Left ventricle myocardium inferior (tissue), 1 donor: ENCODE measurements at regions not wholly inside any gene's neighbourhood (a gene's known extent, or its start where the extent isn't known, plus 50 kb on each side); places are given as distances from the start of the nearest gene placed in this dataset.

ENCODE experiments used
- DNase-seq: peaks from one replicate; pipeline ENCODE4 v3.0.0-alpha.2; 2020
- H3K27ac ChIP-seq: fragments of 200-600 bp; replicated peaks from 2 replicates; pipeline ENCODE4 v1.8.0; 2021
- H3K27me3 ChIP-seq: fragments of 200-600 bp; 2 replicates; pipeline ENCODE4 v1.8.0; 2021; ENCODE audit warnings: low read depth
- H3K36me3 ChIP-seq: fragments of 200-600 bp; 2 replicates; pipeline ENCODE4 v1.8.0; 2021
- H3K4me1 ChIP-seq: fragments of 200-600 bp; 2 replicates; pipeline ENCODE4 v1.8.0; 2021
- H3K4me3 ChIP-seq: fragments of 200-600 bp; 2 replicates; pipeline ENCODE4 v1.8.0; 2021; ENCODE audit warnings: mild to moderate bottlenecking, moderate library complexity
- H3K9me3 ChIP-seq: fragments of 200-600 bp; replicated peaks from 2 replicates; pipeline ENCODE4 v1.8.0; 2021
- intact Hi-C: fragments of 100-400 bp; cut with micrococcal nuclease; formaldehyde crosslinking; loops from one replicate; pipeline ENCODE4 v1.11.0; 2022
- TF ChIP-seq, protein P1 (sequence below): fragments of 200-600 bp; IDR thresholded peaks from 2 replicates; pipeline ENCODE4 v1.8.0; 2021; ENCODE audit warnings: antibody characterized with exemption, mild to moderate bottlenecking, borderline replicate concordance
- donor health status: DM: no; HTN: yes; CAD: no; lungs with severe emphysema.

DNA sequence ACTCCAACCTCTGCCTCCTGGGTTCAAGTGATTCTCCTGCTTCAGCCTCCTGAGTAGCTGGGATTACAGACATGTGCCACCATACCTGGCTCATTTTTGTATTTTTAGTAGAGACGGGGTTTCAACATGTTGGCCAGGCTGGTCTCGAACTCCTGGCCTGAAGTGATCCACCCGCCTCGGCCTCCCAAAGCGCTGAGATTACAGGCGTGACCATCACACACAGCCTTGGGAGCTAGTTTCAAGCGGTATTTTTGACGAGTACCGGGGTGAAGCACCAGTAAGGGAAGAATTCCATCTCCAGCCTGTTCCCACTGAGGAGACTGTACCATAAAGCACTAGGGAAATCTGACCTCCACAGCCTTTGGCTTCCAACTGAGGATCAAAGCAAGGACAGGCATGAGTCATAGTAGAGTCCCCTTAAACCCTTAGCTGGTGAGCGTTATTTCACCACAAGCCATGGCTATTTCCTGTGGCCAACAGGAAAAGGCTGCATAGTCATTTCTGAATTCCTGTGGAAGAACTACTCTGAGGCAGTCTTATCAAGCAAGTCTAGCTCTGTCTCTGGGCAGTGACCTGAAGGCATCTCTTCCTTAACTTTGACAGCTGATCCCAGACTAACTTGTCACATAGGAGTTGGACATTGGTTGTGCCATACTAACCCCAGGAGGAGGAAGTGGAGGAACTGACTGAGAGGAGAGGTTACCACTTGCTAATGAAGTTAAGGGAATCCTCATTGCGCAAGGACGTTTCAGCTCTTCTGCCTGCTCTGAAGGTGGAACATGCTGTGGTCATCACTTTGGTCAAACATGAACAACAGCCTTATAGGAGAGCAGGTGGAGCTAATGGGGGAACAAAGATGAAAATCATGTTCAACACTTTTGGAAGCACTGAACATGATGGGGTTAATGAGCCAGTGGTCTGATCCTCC, 85.8 kb upstream of the DMRT1 start:
- Histone ChIP-seq H3K36me3 (no peaks in the 10 kb centered on the region), H3K4me1 (peaks cover 43% of the 10 kb centered on the region), H3K27me3 (no peaks in the 10 kb centered on the region), H3K4me3 (no peak overlapping the region), H3K27ac (peak overlapping the region; percentile 8), H3K9me3 (no peaks in the 10 kb centered on the region)
- TF ChIP-seq, protein P1, sequence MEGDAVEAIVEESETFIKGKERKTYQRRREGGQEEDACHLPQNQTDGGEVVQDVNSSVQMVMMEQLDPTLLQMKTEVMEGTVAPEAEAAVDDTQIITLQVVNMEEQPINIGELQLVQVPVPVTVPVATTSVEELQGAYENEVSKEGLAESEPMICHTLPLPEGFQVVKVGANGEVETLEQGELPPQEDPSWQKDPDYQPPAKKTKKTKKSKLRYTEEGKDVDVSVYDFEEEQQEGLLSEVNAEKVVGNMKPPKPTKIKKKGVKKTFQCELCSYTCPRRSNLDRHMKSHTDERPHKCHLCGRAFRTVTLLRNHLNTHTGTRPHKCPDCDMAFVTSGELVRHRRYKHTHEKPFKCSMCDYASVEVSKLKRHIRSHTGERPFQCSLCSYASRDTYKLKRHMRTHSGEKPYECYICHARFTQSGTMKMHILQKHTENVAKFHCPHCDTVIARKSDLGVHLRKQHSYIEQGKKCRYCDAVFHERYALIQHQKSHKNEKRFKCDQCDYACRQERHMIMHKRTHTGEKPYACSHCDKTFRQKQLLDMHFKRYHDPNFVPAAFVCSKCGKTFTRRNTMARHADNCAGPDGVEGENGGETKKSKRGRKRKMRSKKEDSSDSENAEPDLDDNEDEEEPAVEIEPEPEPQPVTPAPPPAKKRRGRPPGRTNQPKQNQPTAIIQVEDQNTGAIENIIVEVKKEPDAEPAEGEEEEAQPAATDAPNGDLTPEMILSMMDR, result no peak
- intact Hi-C loops, result loop anchor here (10.0 kb wide), 1 partner anchor 61 kb away; no protein-coding TSS in a partner anchor
- DNase-seq, result no peak

DNA sequence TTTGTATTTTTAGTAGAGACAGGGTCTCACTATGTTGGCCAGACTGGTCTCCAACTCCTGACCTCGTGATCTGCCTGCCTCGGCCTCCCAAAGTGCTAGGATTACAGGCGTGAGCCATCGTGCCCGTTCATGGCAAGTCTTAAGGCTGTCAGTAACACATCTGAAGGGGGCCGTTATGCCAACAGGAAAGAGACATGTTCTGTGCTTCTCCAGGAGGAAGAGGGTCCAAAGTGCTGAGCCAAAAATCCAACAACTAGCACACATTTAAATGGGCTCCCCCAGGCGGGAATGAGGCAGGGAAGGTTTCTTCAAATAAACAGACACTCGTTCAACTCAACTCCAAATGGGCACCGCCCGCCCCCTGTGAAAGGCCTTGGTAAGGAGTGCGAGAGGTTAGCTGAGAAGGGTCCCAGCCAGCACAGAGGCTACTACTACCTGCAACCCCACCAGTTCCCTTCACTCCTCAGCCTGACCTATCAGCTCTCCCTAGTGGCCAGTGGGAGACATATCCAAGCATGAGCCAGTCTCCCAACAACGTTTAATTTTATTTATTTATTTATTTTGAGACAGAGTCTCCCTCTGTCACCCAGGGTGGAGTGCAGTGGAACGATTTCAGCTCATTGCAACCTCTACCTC, 84.1 kb upstream of the DMRT1 start:
- no peak overlapping the region for H3K4me3 ChIP-seq
- H3K27me3 ChIP-seq, result no peaks in the 10 kb centered on the region
- no peaks in the 10 kb centered on the region for H3K9me3 ChIP-seq
- H3K36me3 ChIP-seq, result no peaks in the 10 kb centered on the region
- no peak overlapping the region for H3K27ac ChIP-seq
- intact Hi-C loops, result loop anchor here (10.0 kb wide), 1 partner anchor 63 kb away; no protein-coding TSS in a partner anchor
- H3K4me1 ChIP-seq, result peaks cover 35% of the 10 kb centered on the region
- no peak for DNase-seq
- TF ChIP-seq, protein P1, result peak; percentile 71

DNA sequence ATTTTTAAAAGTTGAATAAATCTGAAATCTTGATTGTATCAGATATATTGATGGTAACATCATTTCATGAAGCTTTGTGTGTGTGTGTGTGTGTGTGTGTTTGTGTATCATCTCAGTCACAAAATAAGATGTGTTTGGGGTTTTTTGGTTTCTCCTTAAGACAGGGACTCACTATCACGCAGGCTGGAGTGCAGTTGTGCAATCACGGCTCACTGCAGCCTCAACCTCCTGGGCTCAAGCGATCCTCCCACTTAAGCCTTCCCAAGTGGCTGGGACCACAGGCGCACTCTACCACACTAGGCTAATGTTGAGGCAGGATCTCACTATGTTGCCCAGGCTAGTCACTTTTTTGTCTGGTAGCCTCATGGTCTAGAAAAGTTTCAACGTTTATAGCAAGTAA, 83.4 kb upstream of the DMRT1 start:
- intact Hi-C loops, result loop anchor here (10.0 kb wide), 1 partner anchor 63 kb away; no protein-coding TSS in a partner anchor
- Histone ChIP-seq H3K27me3 (no peaks in the 10 kb centered on the region), H3K9me3 (no peaks in the 10 kb centered on the region), H3K4me3 (no peak overlapping the region), H3K4me1 (peaks cover 35% of the 10 kb centered on the region), H3K27ac (no peak overlapping the region), H3K36me3 (no peaks in the 10 kb centered on the region)
- no peak for DNase-seq
- TF ChIP-seq, protein P1, result no peak

DNA sequence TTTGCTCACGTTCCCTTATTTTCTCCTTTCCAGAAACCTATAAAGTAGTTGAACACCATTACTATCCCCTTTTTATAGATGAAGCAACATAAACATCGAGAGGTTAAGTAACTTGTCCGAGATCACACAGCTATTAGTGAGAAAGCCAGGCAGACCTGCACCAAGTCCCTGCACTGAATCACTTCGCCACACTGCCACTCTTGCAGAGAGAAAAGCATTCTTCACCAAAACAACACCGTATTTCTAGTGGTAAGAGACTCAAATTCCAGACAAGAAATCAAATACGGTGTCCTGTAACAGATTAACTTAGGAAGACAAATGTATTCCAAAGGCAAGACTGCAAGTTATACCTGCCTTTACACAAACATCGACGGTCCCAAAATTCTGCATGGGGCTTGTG, 82.0 kb upstream of the DMRT1 start:
- TF ChIP-seq, protein P1, result no peak
- Histone ChIP-seq H3K27me3 (no peaks in the 10 kb centered on the region), H3K9me3 (no peaks in the 10 kb centered on the region), H3K36me3 (no peaks in the 10 kb centered on the region), H3K4me3 (no peak overlapping the region), H3K4me1 (peaks cover 35% of the 10 kb centered on the region), H3K27ac (no peak overlapping the region)
- intact Hi-C loops, result loop anchor here (10.0 kb wide), 1 partner anchor 65 kb away; no protein-coding TSS in a partner anchor
- no peak for DNase-seq

DNA sequence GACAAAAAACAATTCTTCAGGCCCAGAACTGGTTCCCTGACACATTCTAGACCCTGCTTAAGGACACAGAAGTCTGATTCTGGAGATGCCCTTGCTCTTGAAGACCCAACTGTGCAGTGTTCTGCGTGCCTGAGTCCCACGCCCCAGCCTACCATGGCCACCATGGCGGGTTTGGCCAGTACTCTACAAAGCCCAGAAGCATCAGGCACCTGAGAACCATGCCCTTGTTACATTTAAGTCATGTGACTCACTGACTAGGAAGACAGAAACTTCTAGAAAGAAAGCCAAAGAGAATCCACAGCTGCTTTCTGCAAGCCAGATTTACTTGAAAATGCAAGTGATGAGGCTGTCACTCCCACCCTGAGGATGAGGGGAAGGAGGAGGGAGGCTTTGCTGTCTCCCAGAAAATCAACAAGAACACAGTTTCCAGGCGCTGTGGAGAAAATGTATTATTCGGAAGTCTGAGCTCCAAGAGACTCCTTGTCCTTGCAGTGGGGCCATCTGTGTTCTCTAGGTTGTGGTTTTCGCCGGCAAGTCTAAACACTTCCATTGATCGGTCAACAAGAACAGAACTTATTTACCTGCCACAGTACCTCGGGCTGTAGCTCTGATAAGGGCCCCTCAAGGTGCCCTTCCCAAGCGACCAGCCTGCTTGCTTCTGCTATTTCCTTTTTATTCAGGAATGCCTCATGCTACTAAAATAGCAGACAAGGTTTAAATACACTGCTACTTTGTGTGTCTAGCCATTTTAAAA, 81.3 kb upstream of the DMRT1 start:
- H3K4me1 ChIP-seq, result peaks cover 31% of the 10 kb centered on the region
- intact Hi-C loops, result loop anchor here (5.0 to 10.0 kb wide), 3 partner anchors 65 to 373 kb away; no protein-coding TSS in a partner anchor

More for the DNA sequence above, 81.3 kb upstream of the DMRT1 start:
- no peak overlapping the region for H3K27ac ChIP-seq
- no peaks in the 10 kb centered on the region for H3K36me3 ChIP-seq
- no peaks in the 10 kb centered on the region for H3K9me3 ChIP-seq
- H3K27me3 ChIP-seq, result no peaks in the 10 kb centered on the region
- DNase-seq, result no peak
- H3K4me3 ChIP-seq, result no peak overlapping the region
- TF ChIP-seq, protein P1, result no peak
